GM19452 (cell line): ENCODE measurements at regions not wholly inside any gene's neighbourhood (a gene's known extent, or its start where the extent isn't known, plus 50 kb on each side); places are given as distances from the start of the nearest gene placed in this dataset.

ENCODE experiments used
- ATAC-seq: cut with Tn5 transposase; IDR thresholded peaks from one replicate; pipeline ENCODE4 v1.9.1; 2021; ENCODE audit not compliant: unreplicated experiment

DNA sequence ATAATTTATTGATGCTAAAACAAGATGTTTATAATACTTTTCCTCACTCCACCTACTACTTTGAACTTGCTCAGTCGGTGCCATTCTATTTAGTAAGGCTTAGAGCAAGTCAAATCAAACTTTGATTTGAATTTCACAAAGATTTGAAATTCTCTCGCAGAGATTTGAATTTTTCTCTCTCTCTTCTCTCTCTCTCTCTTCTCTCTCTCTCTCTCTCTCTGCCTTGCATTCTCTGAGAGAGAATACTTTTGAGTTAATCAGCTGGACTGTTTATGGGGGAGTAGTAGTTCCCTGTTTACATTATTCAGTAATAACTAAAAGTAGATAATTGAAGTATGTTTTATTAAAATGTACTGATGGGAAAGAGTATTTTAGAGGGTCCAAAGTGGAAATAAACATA lies 488.5 kb upstream of the ANKRD30A start:
- no peak for ATAC-seq

GRCh38 chr10:36636285-36636839 lies 489.0 kb upstream of the ANKRD30A start:
- no peak for ATAC-seq

DNA sequence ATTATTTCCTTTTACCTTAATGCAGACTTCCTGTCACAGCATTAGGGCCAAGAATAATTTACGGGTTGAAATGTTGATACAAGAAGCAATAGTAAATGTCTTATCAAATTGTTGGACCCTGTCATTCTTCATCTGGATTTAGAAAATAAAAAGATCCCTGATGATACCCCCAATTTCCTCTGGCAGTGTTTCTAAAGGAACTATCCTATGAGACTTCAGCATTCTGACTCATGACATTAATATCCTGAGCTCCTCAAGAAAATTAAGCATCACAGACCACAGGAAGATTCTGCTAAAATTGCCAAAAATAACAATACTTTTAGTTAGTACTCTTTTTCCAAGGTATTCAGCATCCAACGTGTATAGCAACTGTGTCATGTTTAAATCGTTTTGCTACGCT lies 490.5 kb upstream of the ANKRD30A start:
- ATAC-seq = no peak

GRCh38 chr10:36630267-36630666 lies 495.1 kb upstream of the ANKRD30A start:
- no peak for ATAC-seq

- no peak for ATAC-seq
These were observed 495.9 kb upstream of the ANKRD30A start for GRCh38 chr10:36629476-36629875.

DNA sequence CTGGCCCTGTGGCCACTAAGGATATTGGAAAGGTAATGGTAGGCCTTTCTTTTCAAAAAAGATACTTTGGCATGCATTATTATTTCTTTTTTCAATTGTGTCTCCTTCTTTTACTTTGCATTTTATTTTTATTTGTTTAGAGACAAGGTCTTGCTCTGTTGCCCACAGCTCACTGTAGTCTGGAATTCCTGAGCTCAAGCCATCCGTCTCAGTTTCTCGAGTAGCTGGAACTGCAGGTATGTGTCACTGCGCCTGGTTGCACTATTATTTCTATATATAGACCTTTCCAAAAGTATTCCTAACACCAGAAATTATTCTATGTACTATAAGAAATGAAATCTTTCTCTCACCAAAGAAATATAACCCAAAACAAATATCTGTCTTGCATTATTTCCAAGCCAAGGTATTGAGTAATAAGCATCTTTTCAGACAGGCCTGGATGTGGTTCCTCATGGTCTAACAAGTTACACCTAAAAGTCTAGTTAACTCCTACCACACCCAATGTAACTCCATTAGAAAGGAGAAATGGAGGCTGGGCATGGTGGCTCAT lies 500.8 kb upstream of the ANKRD30A start:
- ATAC-seq = no peak

DNA sequence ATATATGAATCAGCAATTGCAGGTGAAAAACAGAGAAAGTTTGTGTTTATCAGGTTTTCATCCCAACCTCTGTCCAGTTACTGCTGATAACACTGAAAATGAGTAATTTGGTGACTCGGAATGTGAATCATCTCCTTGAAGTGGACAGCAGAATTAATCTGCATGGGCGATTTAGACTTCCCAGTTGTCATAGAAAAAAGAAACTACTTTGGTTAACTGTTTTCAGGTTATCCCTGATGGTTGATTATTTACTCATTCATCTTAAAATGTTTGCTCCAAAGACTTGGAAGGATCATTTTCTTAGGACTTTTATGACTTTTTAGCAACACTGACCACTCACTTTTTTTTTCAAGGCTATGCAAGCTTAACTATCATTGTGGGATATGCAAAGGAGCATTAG lies 504.1 kb upstream of the ANKRD30A start:
- ATAC-seq = no peak

GRCh38 chr10:36612436-36612835 lies 513.0 kb upstream of the ANKRD30A start:
- no peak for ATAC-seq

DNA sequence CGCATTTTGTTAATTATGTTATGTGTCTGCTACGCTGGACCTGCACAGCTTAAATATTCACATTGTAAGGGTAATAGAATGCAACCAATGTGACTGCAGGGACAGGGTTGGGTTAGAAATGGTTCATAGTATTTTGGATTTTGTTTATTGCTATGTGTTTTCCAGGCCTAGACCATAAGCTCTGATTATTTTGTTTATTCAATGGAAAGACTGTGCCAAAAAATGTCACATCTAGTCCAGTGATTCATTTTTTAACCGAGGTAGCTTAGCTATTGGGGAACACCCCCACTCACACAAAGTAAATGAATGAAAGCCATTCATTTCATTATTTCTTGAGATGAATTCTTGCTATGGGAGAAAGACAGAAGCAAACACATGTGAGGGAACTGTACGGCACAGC lies 516.5 kb upstream of the ANKRD30A start:
- no peak for ATAC-seq

- no peak for ATAC-seq
These were observed 517.1 kb upstream of the ANKRD30A start for GRCh38 chr10:36608251-36608650.

- no peak for ATAC-seq
These were observed 519.1 kb upstream of the ANKRD30A start for GRCh38 chr10:36606234-36606839.

GRCh38 chr10:36604316-36604715 lies 521.1 kb upstream of the ANKRD30A start:
- no peak for ATAC-seq

DNA sequence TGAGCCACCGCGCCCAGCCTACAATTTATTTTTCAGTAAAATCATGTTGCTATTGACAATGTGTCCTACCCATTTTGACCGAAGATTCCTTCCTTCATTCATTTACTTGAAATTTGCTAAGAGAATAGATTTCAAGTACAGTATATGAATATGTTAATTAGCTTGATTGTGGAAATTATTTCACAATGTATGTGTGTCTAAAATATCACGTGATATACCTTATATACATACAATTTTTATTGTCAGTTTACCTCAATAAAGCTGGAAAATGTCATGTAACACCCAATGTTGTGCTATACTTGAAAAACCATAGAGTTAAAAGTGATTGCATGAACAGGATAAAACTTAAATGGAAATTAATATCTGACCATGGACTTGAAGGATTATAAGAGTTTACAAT lies 521.7 kb upstream of the ANKRD30A start:
- no peak for ATAC-seq

GRCh38 chr10:36602374-36602773 lies 523.0 kb upstream of the ANKRD30A start:
- ATAC-seq = no peak

DNA sequence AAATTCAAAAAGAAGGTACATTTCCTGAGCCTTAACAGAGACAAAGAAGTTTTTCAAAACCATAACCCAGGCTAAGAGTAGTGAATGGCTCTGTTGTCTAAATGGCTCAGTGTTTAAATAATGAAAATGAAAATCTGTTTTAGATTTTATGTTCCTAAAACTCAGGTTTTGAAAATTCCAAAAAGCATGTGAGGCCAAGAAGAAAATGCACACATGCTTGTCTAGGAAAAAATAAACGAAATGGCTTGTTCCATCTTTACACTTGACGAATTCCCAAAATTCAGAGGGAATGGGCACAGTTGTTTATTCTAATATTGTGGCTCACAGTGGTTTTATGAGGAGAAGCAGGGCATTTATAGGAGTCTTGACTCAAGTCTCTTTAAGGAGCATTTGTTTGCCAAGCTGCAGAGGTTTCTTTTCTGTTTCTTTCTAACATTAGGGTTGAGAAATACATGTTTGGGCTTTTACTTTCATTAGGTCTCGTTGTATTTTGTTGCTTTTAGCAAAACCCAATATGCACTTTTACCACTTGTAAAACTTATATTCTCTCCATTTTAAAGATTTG lies 527.6 kb upstream of the ANKRD30A start:
- no peak for ATAC-seq

GRCh38 chr10:36592964-36593363 lies 532.4 kb upstream of the ANKRD30A start:
- no peak for ATAC-seq

- no peak for ATAC-seq
These were observed 534.0 kb upstream of the ANKRD30A start for GRCh38 chr10:36591436-36591835.

DNA sequence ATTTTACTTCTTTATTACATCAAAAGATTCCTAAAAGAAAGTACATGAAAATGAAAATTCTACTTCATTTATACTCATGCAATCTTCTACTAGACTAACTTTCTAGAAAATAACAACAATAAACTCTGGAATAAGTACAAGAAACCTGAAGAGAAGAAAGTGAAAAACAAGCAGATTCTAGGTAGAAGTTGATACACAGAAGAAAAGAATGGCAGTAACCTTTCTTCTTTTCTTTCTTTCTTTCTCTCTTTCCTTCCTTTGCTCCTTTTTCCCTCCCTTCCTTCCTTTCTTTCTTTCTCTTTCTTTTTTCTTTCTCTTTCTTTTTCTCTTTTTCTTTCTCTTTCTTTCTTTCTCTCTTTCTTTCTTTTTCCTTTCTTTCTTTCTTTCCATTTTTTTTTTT lies 541.7 kb upstream of the ANKRD30A start:
- no peak for ATAC-seq

GRCh38 chr10:36581237-36581636 lies 544.2 kb upstream of the ANKRD30A start:
- ATAC-seq = no peak

- no peak for ATAC-seq
These were observed 547.1 kb upstream of the ANKRD30A start for GRCh38 chr10:36578306-36578705.

DNA sequence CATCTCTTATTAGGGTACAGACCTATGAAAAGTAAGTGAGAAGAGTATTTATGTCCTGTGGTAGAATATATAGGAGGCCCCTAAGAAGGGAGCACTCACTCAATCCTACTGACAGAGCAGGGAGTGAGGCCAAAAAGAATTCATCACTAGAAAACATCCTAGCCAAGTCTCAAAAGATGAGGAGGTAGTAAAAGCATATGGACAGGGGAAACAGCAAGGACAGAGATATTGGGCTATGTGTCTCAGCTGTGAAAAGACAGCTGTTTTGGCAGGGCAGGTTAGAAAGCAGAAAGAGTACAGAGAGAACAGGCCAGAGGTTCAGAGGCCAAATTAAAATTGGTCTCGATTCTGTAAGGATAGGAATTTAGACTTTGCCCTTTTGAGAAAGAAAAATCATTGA lies 548.3 kb upstream of the ANKRD30A start:
- ATAC-seq = no peak

- ATAC-seq = no peak
These were observed 551.2 kb upstream of the ANKRD30A start for GRCh38 chr10:36574207-36574606.

DNA sequence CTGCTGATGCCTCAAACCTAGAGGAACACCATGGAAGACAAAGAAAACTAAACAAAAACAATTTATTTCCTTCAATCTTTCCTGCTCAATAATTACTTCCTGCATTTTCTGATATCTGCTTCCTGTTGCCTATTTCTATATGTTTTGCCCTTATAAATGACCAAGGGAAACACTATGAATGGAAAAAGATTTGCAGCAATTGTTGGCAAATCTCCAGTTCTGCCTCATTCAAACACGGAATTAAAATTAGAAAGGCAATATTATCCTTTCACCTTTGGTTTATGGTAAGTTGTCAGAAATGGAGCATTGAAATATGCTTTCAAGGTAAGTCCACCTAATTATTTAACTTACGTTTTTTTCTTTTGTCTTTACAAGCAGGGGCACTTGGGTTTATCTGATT lies 552.2 kb upstream of the ANKRD30A start:
- no peak for ATAC-seq
